HCT116 (cell line): ENCODE measurements at regions not wholly inside any gene's neighbourhood (a gene's known extent, or its start where the extent isn't known, plus 50 kb on each side); places are given as distances from the start of the nearest gene placed in this dataset.

ENCODE experiments used
- CTCF ChIP-seq, 3 experiments: fragments of 200-600 bp in 1 of 3; sonication (generic) in 1 of 3; IDR thresholded peaks in 2 of 3; conservative IDR thresholded peaks in 1 of 3; 2 replicates each; pipeline ENCODE4 v1.5.1; 2012 to 2017; ENCODE audit warnings: low read depth in 2 of 3, low read length in 2 of 3, antibody characterized with exemption in 1 of 3, borderline replicate concordance in 1 of 3, control low read depth in 1 of 3, mild to moderate bottlenecking in 1 of 3, mixed read lengths in 1 of 3, mixed run types in 1 of 3, moderate library complexity in 1 of 3; ENCODE audit not compliant: insufficient read depth in 1 of 3
- EZH2 ChIP-seq: fragments of 200-600 bp; sonication (generic); IDR thresholded peaks from 2 replicates; pipeline ENCODE4 v1.6.1; 2017; ENCODE audit warnings: antibody characterized with exemption, mixed run types
- JUND ChIP-seq: IDR thresholded peaks from 2 replicates; pipeline ENCODE4 v1.6.1; 2012
- POLR2A ChIP-seq: IDR thresholded peaks from 2 replicates; pipeline ENCODE4 v1.7.0; 2011; ENCODE audit warnings: borderline replicate concordance; ENCODE audit not compliant: insufficient read depth, insufficient read length; ENCODE audit errors: extremely low read depth
- POLR2AphosphoS5 ChIP-seq: IDR thresholded peaks from 2 replicates; pipeline ENCODE4 v1.6.1; 2011; ENCODE audit warnings: mild to moderate bottlenecking, low read depth, low read length, moderate library complexity
- RAD21 ChIP-seq: IDR thresholded peaks from 2 replicates; pipeline ENCODE4 v1.6.1; 2012; ENCODE audit warnings: low read depth, mild to moderate bottlenecking
- SRF ChIP-seq: IDR thresholded peaks from 2 replicates; pipeline ENCODE4 v1.6.1; 2012; ENCODE audit warnings: low read depth
- TF ChIP-seq, protein P1 (sequence below): IDR thresholded peaks from 2 replicates; pipeline ENCODE4 v1.6.1; 2012; ENCODE audit warnings: low read depth

GRCh38 chr2:64867253-64867996 lies 121.8 kb upstream of the SLC1A4 start:
- TF ChIP-seq CTCF (IDR thresholded peaks at IDR 0.05 in 2 of 3, conservative IDR thresholded peaks at IDR 0.05 in 1 of 3; ENCODE audit: borderline replicate concordance in 1 of 3, insufficient read depth in 1 of 3, low read depth in 2 of 3, low read length in 2 of 3): no peak
- TF ChIP-seq POLR2AphosphoS5: no peak
- no peak for TF ChIP-seq EZH2
- TF ChIP-seq POLR2A: no peak
- TF ChIP-seq SRF: no peak
- TF ChIP-seq, protein P1, sequence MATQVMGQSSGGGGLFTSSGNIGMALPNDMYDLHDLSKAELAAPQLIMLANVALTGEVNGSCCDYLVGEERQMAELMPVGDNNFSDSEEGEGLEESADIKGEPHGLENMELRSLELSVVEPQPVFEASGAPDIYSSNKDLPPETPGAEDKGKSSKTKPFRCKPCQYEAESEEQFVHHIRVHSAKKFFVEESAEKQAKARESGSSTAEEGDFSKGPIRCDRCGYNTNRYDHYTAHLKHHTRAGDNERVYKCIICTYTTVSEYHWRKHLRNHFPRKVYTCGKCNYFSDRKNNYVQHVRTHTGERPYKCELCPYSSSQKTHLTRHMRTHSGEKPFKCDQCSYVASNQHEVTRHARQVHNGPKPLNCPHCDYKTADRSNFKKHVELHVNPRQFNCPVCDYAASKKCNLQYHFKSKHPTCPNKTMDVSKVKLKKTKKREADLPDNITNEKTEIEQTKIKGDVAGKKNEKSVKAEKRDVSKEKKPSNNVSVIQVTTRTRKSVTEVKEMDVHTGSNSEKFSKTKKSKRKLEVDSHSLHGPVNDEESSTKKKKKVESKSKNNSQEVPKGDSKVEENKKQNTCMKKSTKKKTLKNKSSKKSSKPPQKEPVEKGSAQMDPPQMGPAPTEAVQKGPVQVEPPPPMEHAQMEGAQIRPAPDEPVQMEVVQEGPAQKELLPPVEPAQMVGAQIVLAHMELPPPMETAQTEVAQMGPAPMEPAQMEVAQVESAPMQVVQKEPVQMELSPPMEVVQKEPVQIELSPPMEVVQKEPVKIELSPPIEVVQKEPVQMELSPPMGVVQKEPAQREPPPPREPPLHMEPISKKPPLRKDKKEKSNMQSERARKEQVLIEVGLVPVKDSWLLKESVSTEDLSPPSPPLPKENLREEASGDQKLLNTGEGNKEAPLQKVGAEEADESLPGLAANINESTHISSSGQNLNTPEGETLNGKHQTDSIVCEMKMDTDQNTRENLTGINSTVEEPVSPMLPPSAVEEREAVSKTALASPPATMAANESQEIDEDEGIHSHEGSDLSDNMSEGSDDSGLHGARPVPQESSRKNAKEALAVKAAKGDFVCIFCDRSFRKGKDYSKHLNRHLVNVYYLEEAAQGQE: no peak
- no peak for TF ChIP-seq JUND
- no peak for TF ChIP-seq RAD21
